Keratinocyte (primary cell): ENCODE measurements at regions not wholly inside any gene's neighbourhood (a gene's known extent, or its start where the extent isn't known, plus 50 kb on each side); places are given as distances from the start of the nearest gene placed in this dataset.

Experiments used
- DNase-seq: peaks from one replicate; pipeline ENCODE4 v3.0.0-alpha.2; 2011; ENCODE audit warnings: low read depth, missing footprints, low spot score
- FAIRE-seq: peaks from 2 replicates; lab custom pipeline; 2011; peaks lifted over from hg19 to GRCh38; lab: Jason Lieb, UNC
- H2AFZ ChIP-seq: 2 replicates; pipeline ENCODE4 v1.6.0; 2012; ENCODE audit warnings: low read length, control low read depth, inconsistent platforms; ENCODE audit not compliant: control insufficient read depth
- H3K27ac ChIP-seq: 2 replicates; pipeline ENCODE4 v1.5.1; 2011; ENCODE audit warnings: low read length; ENCODE audit not compliant: control insufficient read depth, insufficient read depth
- H3K27me3 ChIP-seq: 3 replicates; pipeline ENCODE4 v1.6.0; 2011; ENCODE audit warnings: low read length; ENCODE audit not compliant: control insufficient read depth, insufficient read depth; ENCODE audit errors: extremely low read depth
- H3K36me3 ChIP-seq, 2 experiments: 2 replicates in 1 of 2; 3 replicates in 1 of 2; pipeline ENCODE4 v1.5.1; 2011; ENCODE audit warnings: low read length in 2 of 2, mild to moderate bottlenecking in 1 of 2; ENCODE audit not compliant: control insufficient read depth in 2 of 2, insufficient read depth in 2 of 2; ENCODE audit errors: extremely low read depth in 1 of 2
- H3K4me1 ChIP-seq: 3 replicates; pipeline ENCODE4 v1.5.1; 2011; ENCODE audit warnings: low read length; ENCODE audit not compliant: control insufficient read depth, insufficient read depth; ENCODE audit errors: extremely low read depth
- H3K4me2 ChIP-seq: 3 replicates; pipeline ENCODE4 v1.6.0; 2011; ENCODE audit warnings: low read depth, low read length; ENCODE audit not compliant: control insufficient read depth, insufficient read depth; ENCODE audit errors: extremely low read depth
- H3K4me3 ChIP-seq, 3 experiments: fragments of 200-600 bp in 1 of 3; sonication (generic) in 1 of 3; 2 replicates in 2 of 3; 3 replicates in 1 of 3; pipeline ENCODE4 v1.5.1; 2011 to 2016; ENCODE audit warnings: low read length in 3 of 3, mild to moderate bottlenecking in 3 of 3, control low read depth in 2 of 3, inconsistent platforms in 1 of 3, low read depth in 1 of 3, mixed read lengths in 1 of 3, mixed run types in 1 of 3, moderate library complexity in 1 of 3; ENCODE audit not compliant: control insufficient read depth in 2 of 3, insufficient read depth in 2 of 3; ENCODE audit errors: extremely low read depth in 1 of 3
- H3K79me2 ChIP-seq: 2 replicates; pipeline ENCODE4 v1.6.0; 2012; ENCODE audit warnings: low read length; ENCODE audit not compliant: control insufficient read depth, insufficient read depth
- H3K9ac ChIP-seq: 3 replicates; pipeline ENCODE4 v1.6.0; 2011; ENCODE audit warnings: low read length; ENCODE audit not compliant: control insufficient read depth, insufficient read depth; ENCODE audit errors: extremely low read depth
- H3K9me1 ChIP-seq: 3 replicates; pipeline ENCODE4 v1.6.0; 2011; ENCODE audit warnings: low read length; ENCODE audit not compliant: control insufficient read depth, insufficient read depth; ENCODE audit errors: extremely low read depth
- H3K9me3 ChIP-seq: 2 replicates; pipeline ENCODE4 v1.5.1; 2012; ENCODE audit warnings: low read depth, low read length; ENCODE audit not compliant: control insufficient read depth
- H4K20me1 ChIP-seq: 3 replicates; pipeline ENCODE4 v1.6.0; 2011; ENCODE audit warnings: low read length; ENCODE audit not compliant: control insufficient read depth, insufficient read depth; ENCODE audit errors: extremely low read depth
- EZH2 ChIP-seq: IDR thresholded peaks from one replicate; pipeline ENCODE4 v1.6.1; 2012; ENCODE audit warnings: inconsistent platforms, mild to moderate bottlenecking, low read length, moderate library complexity
- dilution Hi-C: fragments of 300-500 bp; cut with MboI; formaldehyde crosslinking; loops from one replicate; pipeline ENCODE4 v1.7.0; 2020; ENCODE audit warnings: low sequenced_read_pairs; ENCODE audit not compliant: extremely low pct_ligation_motif_present
- TF ChIP-seq, protein P1 (sequence below), 3 experiments: IDR thresholded peaks in 1 of 3; conservative IDR thresholded peaks in 1 of 3; optimal IDR thresholded peaks in 1 of 3; 2 replicates in 2 of 3; 3 replicates in 1 of 3; pipeline versions ENCODE3 to v1.5.1; 2011; ENCODE audit warnings: low read length in 3 of 3, mild to moderate bottlenecking in 3 of 3, moderate library complexity in 2 of 3, control low read depth in 1 of 3, inconsistent platforms in 1 of 3; ENCODE audit not compliant: insufficient read depth in 2 of 3; ENCODE audit errors: extremely low read depth in 1 of 3

DNA sequence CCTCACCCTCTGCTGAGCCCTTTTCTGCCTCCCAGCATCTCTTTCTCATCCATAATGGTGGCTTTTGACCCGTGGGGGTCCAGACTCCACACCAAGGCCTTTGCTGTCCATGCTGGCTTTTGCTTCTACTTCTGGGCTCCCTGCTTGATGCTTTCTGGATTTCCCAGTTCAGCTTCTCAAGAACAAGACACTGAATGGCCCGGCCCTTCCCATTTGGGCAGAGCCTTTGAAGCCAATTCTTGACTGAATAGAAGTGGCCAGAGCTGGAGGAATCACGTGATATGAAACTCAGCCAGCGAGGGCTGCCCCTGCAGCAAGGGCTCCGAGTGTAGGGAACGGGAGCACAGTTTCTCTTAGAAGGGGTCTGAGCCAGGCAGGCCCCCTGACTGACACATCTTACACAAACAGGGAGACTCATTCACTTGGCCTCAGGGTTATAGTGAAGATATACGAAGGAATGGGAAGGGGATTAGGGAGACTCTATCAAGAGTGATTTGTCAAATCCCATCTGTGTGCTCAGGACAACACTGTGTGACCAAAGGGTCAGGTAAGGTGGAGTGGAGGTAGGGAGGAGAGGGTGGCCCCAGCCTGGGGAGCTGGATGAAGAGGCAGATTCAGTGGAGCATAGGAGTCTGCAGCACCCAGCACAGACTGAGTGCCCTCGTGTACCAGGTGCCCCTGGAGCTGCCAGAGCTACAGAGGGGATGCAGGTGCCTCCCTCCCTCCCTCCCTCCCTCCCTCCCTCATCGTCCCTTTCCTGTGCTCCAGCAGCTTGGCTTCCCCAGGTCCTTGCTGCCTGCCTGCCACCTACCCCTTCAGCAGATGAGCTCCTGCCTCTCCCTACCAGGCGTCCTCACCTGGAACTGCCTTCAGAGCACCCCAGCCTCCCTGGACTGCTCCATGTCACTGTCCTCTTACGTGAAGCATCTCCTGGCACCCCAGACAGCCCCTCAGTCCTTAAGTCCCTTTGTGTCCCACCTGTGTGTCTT lies 106.0 kb downstream of the TRIM29 start:
- FAIRE-seq (no peak), DNase-seq (no peak)
- Histone ChIP-seq H3K9me3 (peaks cover 4% of the 10 kb centered on the region), H3K4me2 (no peak overlapping the region), H3K4me1 (no peaks in the 10 kb centered on the region), H3K36me3 (no peaks in the 10 kb centered on the region), H3K79me2 (no peaks in the 10 kb centered on the region), H3K9ac (no peak overlapping the region), H3K27me3 (peaks cover 18% of the 10 kb centered on the region), H3K4me3 (no peak overlapping the region), H3K9me1 (no peaks in the 10 kb centered on the region), H3K27ac (no peak overlapping the region), H2AFZ (no peak overlapping the region), H4K20me1 (no peaks in the 10 kb centered on the region)
- no peak for TF ChIP-seq EZH2
- TF ChIP-seq, protein P1, sequence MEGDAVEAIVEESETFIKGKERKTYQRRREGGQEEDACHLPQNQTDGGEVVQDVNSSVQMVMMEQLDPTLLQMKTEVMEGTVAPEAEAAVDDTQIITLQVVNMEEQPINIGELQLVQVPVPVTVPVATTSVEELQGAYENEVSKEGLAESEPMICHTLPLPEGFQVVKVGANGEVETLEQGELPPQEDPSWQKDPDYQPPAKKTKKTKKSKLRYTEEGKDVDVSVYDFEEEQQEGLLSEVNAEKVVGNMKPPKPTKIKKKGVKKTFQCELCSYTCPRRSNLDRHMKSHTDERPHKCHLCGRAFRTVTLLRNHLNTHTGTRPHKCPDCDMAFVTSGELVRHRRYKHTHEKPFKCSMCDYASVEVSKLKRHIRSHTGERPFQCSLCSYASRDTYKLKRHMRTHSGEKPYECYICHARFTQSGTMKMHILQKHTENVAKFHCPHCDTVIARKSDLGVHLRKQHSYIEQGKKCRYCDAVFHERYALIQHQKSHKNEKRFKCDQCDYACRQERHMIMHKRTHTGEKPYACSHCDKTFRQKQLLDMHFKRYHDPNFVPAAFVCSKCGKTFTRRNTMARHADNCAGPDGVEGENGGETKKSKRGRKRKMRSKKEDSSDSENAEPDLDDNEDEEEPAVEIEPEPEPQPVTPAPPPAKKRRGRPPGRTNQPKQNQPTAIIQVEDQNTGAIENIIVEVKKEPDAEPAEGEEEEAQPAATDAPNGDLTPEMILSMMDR (optimal IDR thresholded peaks at IDR 0.05 in 1 of 3, IDR thresholded peaks at IDR 0.05 in 1 of 3, conservative IDR thresholded peaks at IDR 0.05 in 1 of 3; ENCODE audit: extremely low read depth in 1 of 3, insufficient read depth in 2 of 3, low read length in 3 of 3) = no peak
- dilution Hi-C loops = no loop called here

DNA sequence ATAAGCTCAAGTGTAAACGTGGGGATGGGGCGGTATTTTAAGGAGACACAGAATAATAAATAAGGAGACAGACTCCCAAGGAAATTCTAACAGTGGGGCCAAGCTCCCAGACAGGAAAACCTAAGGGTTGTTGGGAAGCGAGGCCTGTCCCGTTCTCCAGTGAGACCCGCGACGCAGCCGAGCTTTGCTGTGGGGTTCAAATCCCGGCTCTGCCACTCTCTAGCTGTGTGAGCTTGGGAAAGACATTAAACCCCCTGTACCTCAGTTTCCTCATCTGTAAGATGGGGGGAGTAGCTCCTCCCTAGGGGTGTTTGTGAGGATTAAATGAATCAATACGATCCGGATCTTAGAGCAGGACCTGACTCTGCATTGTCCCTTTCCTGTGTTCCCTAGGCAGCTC lies 106.8 kb downstream of the TRIM29 start:
- no peak overlapping the region for H3K4me2 ChIP-seq
- H3K27me3 ChIP-seq = peaks cover 18% of the 10 kb centered on the region
- H3K9me1 ChIP-seq = no peaks in the 10 kb centered on the region
- no peaks in the 10 kb centered on the region for H3K36me3 ChIP-seq
- TF ChIP-seq EZH2 = no peak
- TF ChIP-seq, protein P1 (optimal IDR thresholded peaks at IDR 0.05 in 1 of 3, IDR thresholded peaks at IDR 0.05 in 1 of 3, conservative IDR thresholded peaks at IDR 0.05 in 1 of 3; ENCODE audit: extremely low read depth in 1 of 3, insufficient read depth in 2 of 3, low read length in 3 of 3) = no peak
- no peak overlapping the region for H3K27ac ChIP-seq
- no peak overlapping the region for H2AFZ ChIP-seq
- H3K4me1 ChIP-seq = no peaks in the 10 kb centered on the region
- FAIRE-seq (no peak), DNase-seq (no peak)
- H3K79me2 ChIP-seq = no peaks in the 10 kb centered on the region
- peaks cover 4% of the 10 kb centered on the region for H3K9me3 ChIP-seq
- dilution Hi-C loops = no loop called here
- no peak overlapping the region for H3K9ac ChIP-seq
- H4K20me1 ChIP-seq = no peaks in the 10 kb centered on the region
- no peak overlapping the region for H3K4me3 ChIP-seq
